ENCODE measurements at regions not wholly inside any gene's neighbourhood (a gene's known extent, or its start where the extent isn't known, plus 50 kb on each side); places are given as distances from the start of the nearest gene placed in this dataset.

DNA sequence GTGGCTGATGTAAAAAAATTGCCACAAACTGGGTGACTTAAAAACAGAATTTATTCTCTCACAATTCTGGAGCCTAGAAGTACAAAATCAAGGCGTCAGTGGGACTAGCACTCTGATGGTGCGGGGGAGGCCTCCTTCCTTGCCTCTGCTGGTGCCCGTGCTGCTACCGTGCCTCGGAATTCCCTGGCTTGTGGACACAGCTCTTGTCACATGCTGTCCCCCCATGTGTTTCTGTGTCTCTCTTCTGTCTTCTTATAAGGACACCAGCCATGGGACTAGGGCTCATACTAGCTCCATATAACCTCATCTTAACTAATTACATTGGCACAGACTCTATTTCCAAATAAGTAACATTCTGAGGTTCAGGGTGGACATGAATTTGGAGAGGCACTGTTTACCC is 242.3 kb upstream of the IRX2 start:
- DNase-seq (ENCODE audit: low spot score): no peak

DNA sequence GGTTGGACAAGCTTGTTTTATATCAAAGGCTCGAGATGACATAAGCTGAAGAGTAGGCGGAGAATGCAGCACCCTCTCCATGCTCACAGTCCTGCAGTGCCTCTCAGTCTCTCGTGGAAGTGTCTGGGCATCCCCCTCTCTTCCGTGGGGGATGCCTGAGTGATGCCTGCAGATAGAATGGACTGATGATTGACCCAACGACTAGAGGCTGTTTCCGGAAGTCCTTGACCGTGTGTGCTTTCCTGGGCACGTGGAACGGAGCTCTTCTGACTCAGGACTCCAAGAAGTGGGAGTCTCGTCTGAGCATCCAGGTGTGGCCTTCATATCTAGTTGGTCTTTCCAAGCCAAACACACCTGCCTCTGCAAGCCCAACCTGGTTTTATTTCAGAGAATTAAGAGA is 241.8 kb upstream of the IRX2 start:
- DNase-seq (ENCODE audit: low spot score): no peak

DNA sequence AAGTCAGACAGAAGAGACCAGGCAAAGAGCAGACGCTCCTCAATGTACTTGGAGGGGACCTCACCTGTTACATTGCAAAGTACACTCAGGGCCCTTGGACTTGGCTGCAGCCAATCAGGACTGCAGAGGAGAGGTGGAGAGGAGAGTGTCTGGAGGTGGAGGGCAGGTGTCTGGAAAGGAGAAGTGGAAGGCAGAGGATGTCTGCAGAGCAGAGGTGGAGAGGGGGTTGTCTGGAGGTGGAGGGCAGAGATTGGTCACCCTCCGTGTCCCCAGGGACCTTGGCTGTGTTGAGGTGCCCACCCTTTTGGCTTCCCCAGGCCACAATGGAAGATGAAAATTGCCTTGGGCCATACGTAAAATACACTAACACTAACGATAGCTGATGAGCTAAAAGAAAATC is 241.3 kb upstream of the IRX2 start:
- DNase-seq (ENCODE audit: low spot score): no peak

DNA sequence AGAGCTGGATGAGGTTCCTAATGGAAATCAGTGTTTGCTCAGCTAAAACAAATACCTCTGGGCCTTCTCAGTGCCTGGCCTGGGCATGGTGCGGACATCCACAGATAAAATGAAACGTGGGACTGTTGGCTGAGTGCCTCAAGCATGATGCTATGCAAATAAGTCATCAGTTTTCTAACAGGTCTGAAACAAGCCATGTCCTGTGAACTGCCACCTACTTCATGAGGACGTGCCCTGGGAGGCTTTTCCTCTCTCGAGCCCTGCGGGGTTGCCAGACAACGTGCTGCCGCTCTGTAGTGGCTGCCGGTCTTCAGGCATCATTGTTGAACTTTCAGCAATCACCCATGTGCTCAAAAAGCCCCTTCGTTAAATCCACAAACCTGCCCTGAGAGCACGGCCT is 240.4 kb upstream of the IRX2 start:
- no peak for DNase-seq (ENCODE audit: low spot score)

DNA sequence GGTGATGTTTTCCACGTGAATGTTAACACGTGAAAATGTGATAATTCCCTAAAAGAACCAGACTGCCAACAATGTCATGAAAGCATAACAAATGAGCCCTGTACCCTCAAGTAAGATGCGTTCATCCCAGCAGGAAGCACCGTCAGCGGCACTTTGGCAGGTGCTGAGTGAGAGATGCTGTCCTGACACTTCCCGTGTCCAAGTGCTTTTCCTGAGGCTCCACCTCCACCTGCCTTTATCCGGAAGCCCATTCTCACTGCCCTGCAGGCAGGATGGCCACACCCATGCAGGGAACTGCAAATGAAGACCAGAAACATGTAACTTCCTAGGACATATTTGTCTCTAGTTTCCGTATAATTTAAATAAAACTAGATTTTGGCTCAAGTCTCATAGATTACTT is 238.0 kb upstream of the IRX2 start:
- DNase-seq (ENCODE audit: low spot score): no peak

DNA sequence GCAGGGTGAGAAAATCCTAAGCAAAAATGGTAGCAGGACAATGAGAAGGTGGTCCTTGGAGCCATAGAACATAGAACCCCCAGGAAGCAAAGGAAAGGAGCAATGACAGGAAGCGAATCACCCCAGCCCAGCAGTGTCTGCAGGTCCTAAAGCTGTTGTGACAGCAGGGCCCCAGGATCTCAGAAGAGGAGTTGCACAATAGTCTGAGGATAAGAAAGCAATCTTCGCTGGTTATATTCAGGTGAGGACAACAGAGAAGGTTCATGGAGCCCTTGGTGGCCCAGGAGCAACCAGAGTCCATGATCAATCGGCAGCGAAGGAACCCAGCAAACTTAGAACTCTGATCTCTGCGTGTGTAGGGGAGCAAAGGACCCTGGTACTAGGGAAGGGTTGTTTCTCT is 234.8 kb upstream of the IRX2 start:
- DNase-seq (ENCODE audit: low spot score): no peak

DNA sequence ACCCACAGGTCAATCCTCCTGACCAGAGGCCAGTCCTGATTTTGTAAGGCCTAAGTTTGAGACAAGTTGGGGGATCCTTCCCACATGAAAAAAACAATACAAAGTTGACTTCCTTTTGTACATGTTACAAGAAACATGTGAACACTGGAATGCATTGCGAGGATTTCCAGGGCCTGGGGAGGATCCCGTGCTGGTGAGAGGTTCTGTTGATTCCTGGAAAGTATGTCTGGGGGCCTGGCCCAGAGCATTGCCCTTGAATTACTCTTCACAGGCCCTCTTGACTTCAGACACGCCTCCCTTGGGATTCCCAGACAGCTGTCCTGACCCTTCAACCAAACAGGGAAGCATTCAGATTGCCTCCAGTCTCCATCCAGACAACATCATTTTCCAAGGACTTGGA is 234.2 kb upstream of the IRX2 start:
- no peak for DNase-seq (ENCODE audit: low spot score)

DNA sequence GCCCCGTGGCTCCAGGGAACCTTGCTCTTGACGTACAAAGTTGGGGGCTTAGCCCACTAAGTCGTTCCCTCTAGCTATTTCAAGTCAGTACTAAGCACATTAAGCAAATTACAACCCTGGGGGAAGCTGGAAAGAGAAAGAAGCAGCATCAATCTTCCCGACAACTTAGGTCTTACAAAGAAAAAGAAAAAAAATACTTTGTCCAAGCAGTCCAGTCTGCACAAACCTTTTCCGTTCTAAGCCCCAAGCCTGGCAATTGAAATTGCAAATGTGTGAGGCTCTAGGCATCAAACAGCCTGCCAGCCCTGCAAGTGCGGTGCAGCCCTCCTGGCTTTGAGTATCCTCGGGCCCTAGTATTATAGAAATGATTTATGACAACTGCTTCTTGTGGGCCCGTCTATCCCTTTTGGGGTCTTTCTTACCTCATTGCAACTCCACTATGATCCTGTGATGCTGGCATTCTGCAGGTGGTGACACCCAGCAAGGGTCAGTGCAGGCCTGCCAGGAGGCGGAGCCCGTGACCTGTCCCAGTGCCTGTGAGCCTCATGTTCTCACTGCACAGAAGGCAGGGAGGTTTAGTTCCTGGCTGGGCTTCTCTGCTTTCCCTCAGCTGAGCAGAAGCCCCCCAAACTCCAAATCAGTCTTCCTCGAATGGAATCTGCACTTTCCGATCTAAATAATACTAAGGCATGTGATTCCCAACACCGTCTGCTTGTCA is 232.3 kb upstream of the IRX2 start:
- DNase-seq (ENCODE audit: low spot score): no peak

DNA sequence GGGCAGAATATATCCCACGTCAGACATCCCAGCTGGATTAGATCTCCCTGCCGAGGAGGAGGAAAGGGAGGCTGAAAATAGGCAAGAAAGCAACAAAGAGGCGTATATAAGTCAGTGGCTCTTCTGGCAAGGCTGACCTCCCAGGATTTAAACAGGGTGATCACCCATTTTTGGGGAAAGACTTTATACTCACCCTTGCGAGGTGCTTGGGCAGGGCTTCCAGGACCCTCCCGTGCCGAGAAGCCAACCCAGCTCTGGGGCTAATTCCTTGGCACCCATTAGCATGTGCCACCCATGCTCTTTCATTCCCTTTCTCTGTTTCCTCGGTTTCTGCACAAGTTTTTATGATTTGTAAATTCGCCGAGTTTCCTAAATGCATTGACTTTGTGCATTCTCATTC is 230.2 kb upstream of the IRX2 start:
- DNase-seq (ENCODE audit: low spot score): no peak

DNA sequence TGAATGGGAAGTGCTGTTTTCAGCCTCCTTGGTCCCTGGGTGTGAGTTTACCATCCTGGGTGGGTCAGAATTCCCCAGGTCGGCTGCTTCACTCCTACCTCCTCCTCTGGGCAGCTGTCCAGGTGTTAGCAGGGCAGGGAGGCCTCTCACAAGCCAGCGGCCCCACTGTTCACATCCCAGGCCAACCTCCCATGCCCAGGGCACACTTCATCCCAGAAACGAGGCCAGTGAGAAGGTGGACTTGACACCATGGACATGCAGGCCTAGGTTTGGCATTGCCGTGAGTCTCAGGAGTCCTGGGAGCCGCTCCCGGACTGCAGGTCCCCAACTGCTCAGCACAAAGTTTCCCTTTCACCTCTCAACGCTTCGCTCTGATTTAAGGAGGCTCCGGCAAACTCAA is 229.6 kb upstream of the IRX2 start:
- peak; percentile 69 for DNase-seq (ENCODE audit: low spot score)

DNA sequence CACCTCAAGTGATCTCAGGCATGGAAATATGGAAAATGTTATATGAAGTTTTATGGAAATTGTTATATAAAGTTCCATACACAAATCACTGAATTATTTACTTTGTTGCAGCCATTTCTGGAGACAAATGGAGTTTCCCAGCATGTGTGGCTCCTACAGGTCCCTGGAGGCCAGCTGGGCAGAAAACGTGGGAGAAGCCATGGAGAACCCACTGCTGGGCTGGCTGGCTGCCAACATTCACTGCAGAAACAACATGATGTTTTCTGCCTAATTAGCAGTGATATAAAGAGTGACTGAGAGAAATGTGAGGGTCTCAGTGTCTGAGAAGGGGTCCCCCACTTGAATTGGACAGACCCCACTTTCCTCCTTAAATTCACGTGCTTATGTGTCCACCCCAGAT is 208.8 kb upstream of the IRX2 start:
- no peak for DNase-seq (ENCODE audit: low spot score)

DNA sequence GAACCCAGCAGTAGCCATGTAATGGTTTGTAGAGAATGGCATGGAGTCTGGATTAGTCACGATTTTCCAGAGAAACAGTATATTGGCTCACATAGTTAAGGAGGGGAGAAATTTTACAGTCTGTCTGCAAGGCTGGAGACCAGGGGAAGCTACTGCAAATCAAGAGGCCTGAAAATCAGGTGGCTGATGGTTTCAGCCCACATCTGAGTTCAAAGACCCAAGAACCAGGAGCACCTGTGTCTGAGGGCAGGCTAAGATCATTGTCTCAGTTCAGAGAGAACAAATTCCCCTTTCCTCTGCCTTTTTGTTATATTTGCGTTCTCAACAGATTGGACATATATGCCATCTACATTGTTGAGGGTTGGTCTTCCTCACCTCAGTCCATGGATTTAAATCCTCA is 207.5 kb upstream of the IRX2 start:
- no peak for DNase-seq (ENCODE audit: low spot score)

DNA sequence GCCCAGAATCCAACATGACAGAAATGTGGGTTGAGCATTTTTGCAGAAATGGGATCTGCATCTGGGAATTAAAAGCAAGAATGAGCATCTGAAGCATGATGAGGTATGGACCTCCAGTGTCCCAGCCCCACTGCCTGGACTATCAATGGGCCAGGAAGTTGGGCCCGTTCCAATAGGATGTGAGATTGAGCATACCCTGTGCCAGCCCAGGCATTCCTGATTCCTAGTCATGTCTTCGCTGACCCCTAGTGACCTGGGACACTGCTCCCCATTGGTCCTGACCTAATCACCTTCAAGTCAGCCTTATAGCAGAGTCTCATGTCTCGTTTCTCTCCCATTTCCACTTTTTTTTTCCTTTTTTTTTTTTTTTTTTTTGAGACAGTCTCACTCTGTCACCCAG is 197.4 kb upstream of the IRX2 start:
- DNase-seq (ENCODE audit: low spot score): no peak

DNA sequence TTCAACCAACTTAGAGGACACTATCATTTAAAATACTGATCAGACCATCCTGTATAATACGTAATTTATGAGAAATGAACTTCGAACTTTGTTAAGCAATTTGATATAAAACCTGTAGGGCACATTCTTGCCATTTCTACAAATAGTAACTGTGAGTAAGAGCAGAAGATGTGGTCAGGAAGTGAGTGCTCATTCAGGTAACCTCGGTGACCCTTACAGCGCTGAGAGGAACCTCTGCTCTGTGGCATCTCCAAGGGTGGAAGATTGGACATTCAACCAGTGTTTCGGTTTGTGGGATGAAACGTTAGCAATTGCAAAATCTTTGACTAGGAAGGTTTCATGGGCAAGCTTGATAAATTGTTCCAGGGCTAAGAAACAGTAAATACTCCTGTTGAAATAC is 194.8 kb upstream of the IRX2 start:
- no peak for DNase-seq (ENCODE audit: low spot score)

DNA sequence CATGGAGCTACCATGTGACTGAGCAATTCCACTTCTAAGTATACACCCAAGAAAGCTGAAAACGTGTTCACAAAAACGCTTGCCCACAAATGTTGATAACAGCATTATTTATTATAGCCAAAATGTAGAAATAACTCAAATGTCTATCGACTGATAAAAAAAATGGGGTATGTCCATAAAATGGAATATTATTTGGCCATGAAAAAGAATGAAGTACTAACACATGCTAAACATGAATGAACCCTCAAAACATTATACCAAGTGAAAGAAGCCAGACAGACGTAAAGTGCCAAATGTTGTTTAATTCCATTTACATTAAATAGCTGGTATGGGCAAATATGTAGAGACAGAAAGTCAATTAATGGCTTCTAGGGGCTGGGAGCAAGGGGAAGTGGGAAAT is 184.9 kb upstream of the IRX2 start:
- no peak for DNase-seq (ENCODE audit: low spot score)

DNA sequence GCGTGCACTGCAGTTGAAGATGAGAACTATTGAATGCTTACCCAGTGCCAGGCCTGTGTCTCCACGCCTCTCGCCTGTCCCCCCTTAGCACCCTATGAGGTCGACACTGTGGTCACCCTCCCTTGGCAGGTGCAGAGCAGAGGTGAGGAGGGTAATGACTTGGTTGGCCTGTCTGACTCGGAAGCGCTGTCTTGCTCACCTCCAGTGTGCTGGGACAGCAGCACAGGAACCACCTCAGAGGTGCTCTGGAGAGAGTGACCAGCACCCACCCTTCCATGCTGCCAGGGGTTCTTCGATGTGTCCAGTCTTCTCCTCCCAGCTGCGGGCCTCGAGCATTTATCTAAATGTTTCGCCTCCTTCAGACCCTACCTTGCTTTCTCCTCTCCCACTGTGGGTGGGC is 178.3 kb upstream of the IRX2 start:
- no peak for DNase-seq (ENCODE audit: low spot score)

DNA sequence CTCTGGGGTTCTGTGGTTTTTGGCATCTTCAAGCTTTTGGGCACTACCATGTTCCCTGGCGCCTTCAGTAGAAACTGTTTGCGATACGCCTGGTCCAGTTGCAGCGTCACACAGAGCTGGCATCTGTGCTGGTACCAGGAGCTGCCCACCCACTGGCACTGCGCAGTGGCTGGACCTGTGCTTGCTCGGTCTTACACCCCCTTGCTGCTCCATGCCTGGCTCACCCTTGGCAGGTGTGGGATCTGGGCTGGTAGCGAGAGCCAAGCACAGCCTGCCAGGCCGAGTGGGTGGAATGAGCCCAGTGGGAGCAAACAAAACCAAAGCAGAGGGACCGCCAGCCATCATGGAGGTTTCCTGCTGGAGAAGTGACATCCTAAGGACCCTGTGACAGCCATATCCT is 170.2 kb upstream of the IRX2 start:
- no peak for DNase-seq (ENCODE audit: low spot score)

DNA sequence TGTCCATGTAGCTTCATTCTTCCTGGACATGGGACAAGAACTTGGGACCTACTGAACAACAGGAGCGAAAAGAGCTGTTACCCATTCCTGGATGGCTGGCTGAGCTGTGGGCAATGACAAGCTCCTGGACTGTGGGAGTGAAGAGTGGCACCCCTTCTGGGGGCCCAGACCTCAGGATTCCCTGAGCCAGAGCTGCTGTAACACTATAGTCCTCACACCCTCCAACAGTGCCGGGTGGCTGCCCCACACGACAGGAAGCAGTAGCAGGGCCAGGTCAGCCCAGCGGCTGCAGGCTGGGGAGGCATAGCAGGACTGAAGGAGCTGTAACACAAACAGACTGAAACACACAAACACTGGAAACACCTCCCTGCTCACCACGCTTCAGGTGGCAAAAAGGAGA is 169.7 kb upstream of the IRX2 start:
- DNase-seq (ENCODE audit: low spot score): no peak

DNA sequence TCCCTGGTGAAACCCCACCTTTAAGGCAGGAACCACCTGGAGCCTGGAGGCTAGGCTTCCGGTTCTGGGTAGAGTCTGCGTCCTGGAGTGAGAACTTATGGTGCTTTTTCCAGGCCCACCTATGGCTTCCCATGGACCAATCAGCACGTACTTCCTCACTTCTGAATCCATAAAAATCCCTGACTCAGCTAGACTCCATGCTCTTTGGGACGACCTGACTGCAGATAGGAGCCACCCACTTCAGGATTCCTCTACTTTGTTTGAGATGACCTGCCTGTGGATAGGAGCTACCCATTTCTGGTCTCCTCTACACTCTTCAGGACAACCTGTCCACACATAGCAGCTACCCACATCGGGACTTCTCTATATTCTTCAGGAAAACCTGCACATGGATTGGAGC is 168.8 kb upstream of the IRX2 start:
- no peak for DNase-seq (ENCODE audit: low spot score)

DNA sequence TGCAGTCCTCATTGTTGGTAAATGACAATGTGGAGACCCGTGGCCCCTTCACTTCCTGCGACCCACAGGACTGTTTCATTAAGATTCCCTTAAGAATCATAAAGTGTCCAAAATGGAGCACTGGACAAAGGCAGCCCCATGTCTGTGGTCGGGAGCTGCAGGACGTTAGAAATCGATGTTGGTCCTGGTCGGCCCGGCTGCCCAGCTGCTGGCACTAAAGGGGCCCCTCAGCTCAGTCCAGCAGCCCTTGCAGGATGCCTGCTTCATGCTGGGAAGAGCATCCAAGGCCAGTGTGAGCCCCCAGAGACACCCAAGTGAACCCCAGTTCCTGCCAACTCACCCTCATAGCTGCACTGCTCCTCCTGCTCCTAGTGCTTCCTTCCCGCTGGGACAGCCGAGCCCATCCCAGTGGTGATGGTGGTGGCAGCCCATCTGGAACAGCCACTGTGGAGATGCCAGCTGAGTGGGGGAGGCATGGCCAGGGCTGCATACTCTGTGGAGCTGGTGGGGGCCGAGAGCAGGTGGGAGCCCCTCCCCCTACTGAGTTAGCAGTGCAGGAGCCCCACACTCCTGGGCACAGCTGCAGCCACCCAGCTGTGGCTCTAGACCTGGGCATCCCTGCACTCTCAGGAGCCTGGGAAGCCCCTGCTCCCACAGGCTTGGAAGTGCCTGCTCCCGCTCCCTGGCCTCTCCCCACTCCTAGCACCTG is 168.0 kb upstream of the IRX2 start:
- no peak for DNase-seq (ENCODE audit: low spot score)

DNA sequence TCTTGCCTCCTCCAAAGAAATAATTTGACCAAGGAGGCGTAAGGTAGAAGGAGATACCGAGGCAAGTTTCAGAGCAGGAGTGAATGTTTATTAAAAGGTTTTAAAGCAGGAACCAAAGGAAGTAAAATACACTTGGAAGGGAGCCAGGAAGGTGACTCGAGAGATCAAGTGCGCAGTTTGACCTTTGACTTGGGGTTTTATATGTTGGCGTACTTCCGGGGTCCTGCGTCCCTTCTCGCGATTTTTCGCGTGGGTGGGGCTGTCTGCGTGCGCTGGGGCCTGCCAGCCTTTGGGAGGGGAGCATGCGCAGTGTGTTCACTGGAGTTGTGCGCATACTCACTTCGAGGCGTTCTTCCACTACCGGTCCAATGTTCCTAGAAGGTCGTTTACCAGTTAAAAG is 166.0 kb upstream of the IRX2 start:
- no peak for DNase-seq (ENCODE audit: low spot score)

DNA sequence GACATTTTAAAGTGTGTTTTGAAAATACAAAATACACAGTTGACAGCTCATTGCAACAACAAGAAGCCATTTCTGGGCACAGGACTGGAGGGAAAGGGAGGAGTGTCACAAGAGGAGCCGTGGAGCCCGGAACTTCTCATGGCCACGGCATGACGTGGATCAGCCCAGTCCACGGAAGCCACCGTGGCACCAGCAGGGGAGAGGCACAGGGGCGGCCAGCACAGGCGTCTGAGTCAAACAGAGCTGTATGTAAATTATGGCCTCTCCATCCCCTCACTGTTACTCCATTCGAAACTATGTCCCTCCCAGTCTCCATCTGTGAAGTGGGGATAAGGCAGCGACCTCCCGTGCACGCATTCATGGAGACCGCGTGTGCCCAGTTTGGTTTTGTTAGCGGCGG is 165.6 kb upstream of the IRX2 start:
- no peak for DNase-seq (ENCODE audit: low spot score)

DNA sequence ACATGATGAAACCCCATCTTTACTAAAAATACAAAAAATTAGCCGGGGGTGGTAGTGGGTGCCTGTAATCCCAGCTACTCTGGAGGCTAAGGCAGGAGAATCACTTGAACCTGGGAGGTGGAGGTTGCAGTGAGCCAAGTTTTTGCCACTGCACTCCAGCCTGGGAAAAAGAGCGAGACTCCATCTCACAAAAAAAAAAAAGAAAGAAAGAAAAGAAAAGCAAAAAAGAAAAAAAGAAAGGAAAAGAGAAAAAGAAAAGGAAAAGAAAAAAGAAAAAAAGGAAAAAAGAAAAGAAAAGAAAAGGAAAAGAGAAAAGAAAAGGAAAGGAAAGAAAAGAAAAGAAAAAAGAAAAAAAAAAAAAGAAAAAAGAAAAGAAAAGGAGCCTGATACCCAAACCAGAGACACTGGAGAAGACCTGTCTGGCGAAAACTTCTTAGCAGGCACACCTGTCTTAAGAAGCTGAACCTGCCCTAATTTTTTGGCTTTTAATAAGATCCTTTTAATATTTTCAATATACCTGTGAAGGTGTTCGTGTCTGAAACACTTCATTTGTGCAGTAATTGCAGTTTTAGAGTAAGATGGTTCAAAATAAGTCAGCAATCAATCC is 164.7 kb upstream of the IRX2 start:
- no peak for DNase-seq (ENCODE audit: low spot score)

Data from HT-29 (cell line).